ENCODE measurements at regions not wholly inside any gene's neighbourhood (a gene's known extent, or its start where the extent isn't known, plus 50 kb on each side); places are given as distances from the start of the nearest gene placed in this dataset.
"Not testable (repeated sequence)": the region's sequence is repeated elsewhere in the genome, so short reads cannot be mapped to it uniquely, and the experiment has no call there.

- no peak for DNase-seq (ENCODE audit: extremely low read depth in 1 of 2, low read depth in 1 of 2)
These were observed 107.5 kb upstream of the SIM2 start for GRCh38 chr21:36591326-36591970.

- DNase-seq (ENCODE audit: extremely low read depth in 1 of 2, low read depth in 1 of 2): no peak
These were observed 102.7 kb upstream of the SIM2 start for GRCh38 chr21:36596174-36596573.

GRCh38 chr21:36601362-36601761 is 97.6 kb upstream of the SIM2 start:
- no peak for DNase-seq (ENCODE audit: extremely low read depth in 1 of 2, low read depth in 1 of 2)

GRCh38 chr21:36602735-36603134 is 96.2 kb upstream of the SIM2 start:
- no peak for DNase-seq (ENCODE audit: extremely low read depth in 1 of 2, low read depth in 1 of 2)

- no peak for DNase-seq (ENCODE audit: extremely low read depth in 1 of 2, low read depth in 1 of 2)
These were observed 95.7 kb upstream of the SIM2 start for GRCh38 chr21:36603221-36603620.

GRCh38 chr21:36605426-36605825 is 93.5 kb upstream of the SIM2 start:
- no peak for DNase-seq (ENCODE audit: extremely low read depth in 1 of 2, low read depth in 1 of 2)

- DNase-seq (ENCODE audit: extremely low read depth in 1 of 2, low read depth in 1 of 2): no peak
These were observed 92.5 kb upstream of the SIM2 start for GRCh38 chr21:36606287-36606982.

GRCh38 chr21:36606983-36607325 is 92.0 kb upstream of the SIM2 start:
- no peak for DNase-seq (ENCODE audit: extremely low read depth in 1 of 2, low read depth in 1 of 2)

GRCh38 chr21:36608041-36608896 is 90.6 kb upstream of the SIM2 start:
- DNase-seq (ENCODE audit: extremely low read depth in 1 of 2, low read depth in 1 of 2): no peak

GRCh38 chr21:36608897-36609225 is 90.1 kb upstream of the SIM2 start:
- no peak for DNase-seq (ENCODE audit: extremely low read depth in 1 of 2, low read depth in 1 of 2)

GRCh38 chr21:36609654-36610053 is 89.3 kb upstream of the SIM2 start:
- no peak for DNase-seq (ENCODE audit: extremely low read depth in 1 of 2, low read depth in 1 of 2)

- DNase-seq (ENCODE audit: extremely low read depth in 1 of 2, low read depth in 1 of 2): no peak
These were observed 88.7 kb upstream of the SIM2 start for GRCh38 chr21:36610201-36610600.

GRCh38 chr21:36610935-36611334 is 88.0 kb upstream of the SIM2 start:
- DNase-seq (ENCODE audit: extremely low read depth in 1 of 2, low read depth in 1 of 2): no peak

GRCh38 chr21:36611379-36611778 is 87.5 kb upstream of the SIM2 start:
- no peak for DNase-seq (ENCODE audit: extremely low read depth in 1 of 2, low read depth in 1 of 2)

- DNase-seq (ENCODE audit: extremely low read depth in 1 of 2, low read depth in 1 of 2): no peak
These were observed 85.9 kb upstream of the SIM2 start for GRCh38 chr21:36613059-36613458.

GRCh38 chr21:36613554-36613953 is 85.4 kb upstream of the SIM2 start:
- no peak for DNase-seq (ENCODE audit: extremely low read depth in 1 of 2, low read depth in 1 of 2)

GRCh38 chr21:36615274-36615964 is 83.5 kb upstream of the SIM2 start:
- no peak for DNase-seq (ENCODE audit: extremely low read depth in 1 of 2, low read depth in 1 of 2)

GRCh38 chr21:36616773-36617172 is 82.1 kb upstream of the SIM2 start:
- DNase-seq (ENCODE audit: extremely low read depth in 1 of 2, low read depth in 1 of 2): not testable (repeated sequence)

GRCh38 chr21:36621794-36622193 is 77.1 kb upstream of the SIM2 start:
- not testable (repeated sequence) for DNase-seq (ENCODE audit: extremely low read depth in 1 of 2, low read depth in 1 of 2)

- DNase-seq (ENCODE audit: extremely low read depth in 1 of 2, low read depth in 1 of 2): no peak
These were observed 74.8 kb upstream of the SIM2 start for GRCh38 chr21:36624105-36624504.

GRCh38 chr21:36626791-36627190 is 72.1 kb upstream of the SIM2 start:
- no peak for DNase-seq (ENCODE audit: extremely low read depth in 1 of 2, low read depth in 1 of 2)
